Hematopoietic multipotent progenitor cell treated with erythropoietin and hydrocortisone succinate and interleukin-3 and kit ligand, for 17 days (in vitro differentiated cells): ENCODE measurements at regions not wholly inside any gene's neighbourhood (a gene's known extent, or its start where the extent isn't known, plus 50 kb on each side); places are given as distances from the start of the nearest gene placed in this dataset.

Source experiments
- DNase-seq: peaks from one replicate; pipeline ENCODE4 v3.0.0-alpha.2; 2015; ENCODE audit warnings: low spot score

GRCh38 chr1:87880098-87880760 lies 551.5 kb downstream of the LMO4 start:
- no peak for DNase-seq

GRCh38 chr1:87880764-87881163 lies 552.1 kb downstream of the LMO4 start:
- DNase-seq, result no peak

GRCh38 chr1:87883906-87884305 lies 555.2 kb downstream of the LMO4 start:
- DNase-seq, result no peak

DNA sequence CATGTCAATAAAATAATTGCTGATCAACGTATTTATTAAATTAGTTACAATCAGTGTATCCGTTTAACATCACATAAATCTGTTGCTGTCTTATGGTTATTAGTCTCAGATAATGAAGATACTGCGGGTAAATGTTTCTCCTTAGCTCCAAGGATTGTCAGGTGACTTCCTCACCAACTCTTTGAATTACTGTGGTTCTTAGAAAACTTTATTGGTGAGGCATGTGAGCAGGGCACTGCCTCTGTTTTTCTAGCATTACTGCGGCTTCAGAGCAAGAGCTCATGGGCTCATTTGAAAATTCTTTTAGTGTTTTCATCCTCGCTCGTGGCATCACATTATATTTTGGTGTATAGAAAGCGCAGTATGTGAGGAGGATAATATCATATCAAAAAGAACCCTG lies 555.9 kb downstream of the LMO4 start:
- no peak for DNase-seq

DNA sequence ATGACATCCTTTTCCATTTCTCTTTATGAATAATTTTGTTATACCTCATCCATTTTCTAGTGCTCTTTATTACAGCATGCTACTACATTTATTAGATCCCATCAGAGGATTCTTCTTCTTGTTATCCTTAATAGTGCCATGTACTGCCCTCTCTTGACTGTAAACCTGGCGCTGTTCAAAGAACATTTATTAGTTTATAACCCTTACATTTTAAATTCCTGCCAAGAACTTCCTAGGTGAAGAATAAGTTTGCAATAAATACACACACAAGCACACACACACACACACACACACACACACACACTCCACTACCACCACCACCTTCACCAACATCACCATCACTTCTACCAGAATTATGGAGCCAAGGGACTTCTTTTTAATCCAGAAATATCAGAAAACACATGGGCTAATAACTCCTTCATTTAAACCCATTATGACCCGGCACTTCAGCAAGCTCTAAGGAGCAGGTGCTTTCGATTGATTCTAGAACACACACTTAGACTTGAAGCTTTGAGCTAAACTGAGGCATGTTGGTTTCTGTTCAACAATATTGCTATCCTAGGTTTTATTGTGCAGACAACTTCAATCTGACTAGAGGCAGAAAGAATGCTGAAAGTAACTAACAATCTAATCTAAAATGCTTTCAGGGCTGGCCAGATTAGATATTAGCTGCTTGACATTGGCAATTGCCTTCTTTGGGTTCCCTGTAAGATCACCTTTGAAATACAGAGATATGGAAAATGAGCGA lies 556.8 kb downstream of the LMO4 start:
- DNase-seq, result no peak

DNA sequence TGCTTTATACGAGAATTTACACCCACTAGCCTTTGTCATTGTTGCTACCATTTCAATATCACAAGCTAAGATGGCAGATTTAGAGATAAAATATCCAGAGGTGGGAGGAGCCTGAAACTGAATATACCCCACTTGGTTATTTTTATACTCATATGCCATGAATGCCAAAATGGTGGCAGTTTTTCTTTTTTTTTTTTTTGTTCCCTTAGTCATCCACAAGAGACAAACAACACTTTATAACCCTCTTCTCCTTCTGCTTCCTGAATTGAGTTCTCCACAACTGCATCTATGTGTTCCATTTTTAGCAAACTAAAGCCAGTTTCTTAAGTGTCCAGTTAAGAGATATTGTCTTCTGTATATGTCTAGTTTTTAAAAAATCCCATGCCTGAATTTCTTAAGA lies 558.4 kb downstream of the LMO4 start:
- DNase-seq, result no peak

DNA sequence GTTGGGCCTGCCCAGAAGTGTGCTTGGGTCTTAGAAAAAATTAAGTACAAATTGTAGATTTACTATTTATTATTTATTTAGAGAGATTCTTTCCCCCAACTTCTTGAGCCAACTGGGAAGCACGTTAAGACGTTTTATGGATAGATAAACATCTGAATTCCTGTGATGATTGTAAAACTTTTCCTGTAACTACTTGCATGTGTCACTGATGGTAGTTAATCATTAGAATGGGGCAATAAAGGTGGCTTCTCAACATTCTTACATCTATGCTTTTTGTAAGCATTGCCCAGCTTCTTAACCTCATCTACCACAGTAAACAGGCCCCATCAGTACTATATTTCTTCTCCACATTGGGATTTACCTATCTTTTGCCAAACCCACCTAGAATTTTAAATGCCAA lies 559.8 kb downstream of the LMO4 start:
- no peak for DNase-seq

GRCh38 chr1:87894062-87894461 lies 565.4 kb downstream of the LMO4 start:
- DNase-seq, result no peak

DNA sequence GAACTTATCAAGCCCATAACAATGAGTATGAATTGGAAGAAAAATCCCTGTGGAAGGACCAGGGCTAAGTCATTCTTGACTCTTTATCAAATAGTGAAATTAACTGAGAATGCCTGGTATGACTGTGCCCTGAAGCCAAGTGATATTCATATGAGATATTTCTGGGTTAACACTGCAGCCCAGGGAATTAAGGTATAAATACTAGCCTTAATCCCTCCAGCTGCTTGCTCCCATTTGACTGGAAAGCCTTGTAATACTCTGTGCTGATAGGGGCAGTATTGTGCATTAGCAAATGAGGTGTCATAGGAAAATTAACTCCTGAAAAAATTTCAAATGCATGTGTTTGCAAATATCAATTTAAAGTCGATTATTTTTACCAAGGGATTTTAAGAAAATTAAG lies 568.8 kb downstream of the LMO4 start:
- no peak for DNase-seq

GRCh38 chr1:87898431-87898830 lies 569.8 kb downstream of the LMO4 start:
- no peak for DNase-seq

DNA sequence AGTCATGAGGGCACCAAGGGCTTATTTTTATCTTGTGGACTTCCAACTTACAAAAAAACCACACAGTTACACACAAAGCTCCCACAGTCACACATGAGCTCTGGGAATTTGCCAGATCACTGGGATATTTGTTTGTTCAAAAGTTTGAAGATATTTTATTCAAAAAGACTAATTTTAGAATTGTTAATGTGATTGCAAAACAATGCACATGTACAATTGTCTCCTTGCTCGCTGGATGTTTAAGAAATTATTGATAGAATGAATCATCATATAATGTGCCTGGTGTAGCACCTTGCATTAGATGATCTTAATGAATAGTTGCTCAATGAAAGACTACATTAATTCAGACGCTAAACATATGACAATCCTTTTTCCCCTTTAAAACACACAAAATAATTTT lies 570.3 kb downstream of the LMO4 start:
- no peak for DNase-seq

DNA sequence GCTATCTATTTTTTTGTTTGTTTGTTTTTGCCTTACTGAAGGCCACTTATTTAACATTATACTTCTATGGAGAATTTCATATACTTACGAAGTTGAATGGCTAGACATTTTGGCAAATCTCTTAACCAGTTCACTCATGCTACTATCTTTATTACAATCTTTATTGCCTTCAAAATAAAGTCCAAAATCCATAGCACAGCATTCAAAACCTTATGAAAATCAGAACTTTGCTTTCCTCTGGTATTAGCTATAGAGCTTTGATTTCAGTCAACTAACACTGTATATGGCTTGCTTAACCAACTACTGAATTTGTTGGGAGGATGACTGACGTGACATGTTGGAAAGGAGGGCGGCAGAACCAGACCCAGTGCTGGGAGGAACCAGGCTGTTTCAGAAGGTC lies 571.1 kb downstream of the LMO4 start:
- no peak for DNase-seq

GRCh38 chr1:87902830-87903229 lies 574.1 kb downstream of the LMO4 start:
- no peak for DNase-seq

DNA sequence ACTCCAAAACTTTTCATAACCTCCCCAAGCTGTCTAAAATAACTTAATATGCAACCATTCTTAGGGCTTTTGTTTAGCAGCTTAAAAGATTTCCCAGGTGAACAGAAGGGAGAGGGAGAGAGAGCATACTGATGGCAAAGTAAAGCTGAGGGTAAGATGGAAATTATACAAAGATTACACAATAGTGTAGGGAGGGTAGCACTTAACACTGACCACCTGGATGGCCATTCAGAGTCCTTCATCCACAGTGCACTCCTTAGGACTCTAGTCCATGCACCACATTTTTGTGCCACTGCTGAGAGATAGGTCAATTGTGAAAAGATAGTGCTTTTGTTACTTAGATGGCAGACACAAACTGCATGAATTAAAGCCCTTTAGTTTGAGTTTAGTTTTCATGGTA lies 574.6 kb downstream of the LMO4 start:
- DNase-seq, result no peak

DNA sequence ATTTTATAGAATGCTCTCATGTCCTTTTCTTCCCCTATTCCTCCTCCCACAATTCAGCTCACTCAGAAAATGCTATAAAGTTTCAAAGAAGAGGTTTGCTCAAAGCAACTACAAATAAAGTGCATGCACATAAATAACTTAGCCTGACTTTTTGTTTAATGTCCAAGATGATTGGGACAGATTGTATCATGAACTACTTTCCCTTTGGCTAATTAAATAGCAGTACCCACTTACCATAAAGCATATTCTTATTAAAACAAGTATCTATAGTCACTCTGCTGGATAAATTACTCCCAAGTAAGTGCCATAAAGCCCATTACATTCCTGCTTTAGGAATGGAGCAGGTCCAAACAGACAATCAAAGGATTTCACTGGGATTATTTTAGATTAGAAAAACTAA lies 576.0 kb downstream of the LMO4 start:
- no peak for DNase-seq

DNA sequence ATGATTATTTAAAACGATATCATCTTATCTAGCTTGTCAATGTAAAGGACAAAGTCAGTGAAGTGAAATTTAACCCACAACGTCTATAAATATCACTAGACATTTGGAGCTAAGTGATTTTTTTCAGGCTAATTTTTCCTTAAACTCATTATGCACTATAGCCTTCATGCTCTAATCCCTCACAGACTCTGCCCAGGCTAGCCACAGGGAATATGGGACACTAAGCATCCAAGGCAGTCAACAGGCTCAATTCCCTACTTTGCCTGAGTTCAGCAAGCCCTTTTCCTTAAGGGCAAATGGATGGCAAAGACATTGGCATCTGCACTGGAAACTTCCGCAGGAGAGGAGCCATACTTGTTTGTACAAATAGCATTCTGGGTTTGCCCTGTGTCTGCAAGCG lies 577.0 kb downstream of the LMO4 start:
- no peak for DNase-seq

DNA sequence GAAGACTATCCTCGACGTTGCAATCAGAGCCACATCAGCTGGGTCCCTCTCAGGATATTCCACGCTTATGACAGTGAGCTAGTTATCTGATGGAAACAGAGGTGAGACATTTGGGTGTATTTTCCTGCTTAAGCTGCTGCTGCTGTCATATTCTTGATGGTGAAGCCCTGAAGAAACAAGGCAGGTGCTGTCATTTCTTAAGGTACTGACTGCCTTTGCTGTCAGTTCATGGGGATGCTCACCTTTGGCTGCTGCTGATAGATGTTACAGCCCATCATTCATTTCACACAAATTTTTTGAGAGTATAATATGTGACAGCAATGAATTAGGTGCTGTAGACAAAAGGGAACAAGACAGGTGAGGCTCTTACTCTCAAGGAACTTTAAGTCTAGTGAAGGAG lies 577.4 kb downstream of the LMO4 start:
- no peak for DNase-seq

- no peak for DNase-seq
These were observed 584.7 kb downstream of the LMO4 start for GRCh38 chr1:87913361-87913760.

- DNase-seq, result no peak
These were observed 585.7 kb downstream of the LMO4 start for GRCh38 chr1:87914396-87914795.

GRCh38 chr1:87915771-87916170 lies 587.1 kb downstream of the LMO4 start:
- DNase-seq, result no peak

DNA sequence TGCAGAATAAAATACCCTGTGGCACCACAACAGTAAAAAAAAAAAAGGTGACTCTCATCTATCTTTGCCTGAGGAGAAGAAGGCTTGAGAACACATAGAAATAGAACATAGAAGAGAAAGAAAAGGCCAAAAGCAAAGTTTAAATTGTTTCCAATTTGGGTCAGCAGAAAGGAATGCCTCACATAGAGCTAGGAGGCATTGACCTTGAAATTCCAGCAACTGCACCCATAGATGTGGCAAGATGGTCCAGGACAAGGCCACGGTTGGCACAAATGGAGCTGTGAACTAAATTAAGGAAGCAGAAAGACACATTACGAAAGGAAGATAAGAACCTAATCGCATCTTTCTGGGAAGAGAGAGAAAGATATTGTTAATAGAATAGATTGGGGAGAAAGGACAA lies 588.3 kb downstream of the LMO4 start:
- DNase-seq, result no peak

DNA sequence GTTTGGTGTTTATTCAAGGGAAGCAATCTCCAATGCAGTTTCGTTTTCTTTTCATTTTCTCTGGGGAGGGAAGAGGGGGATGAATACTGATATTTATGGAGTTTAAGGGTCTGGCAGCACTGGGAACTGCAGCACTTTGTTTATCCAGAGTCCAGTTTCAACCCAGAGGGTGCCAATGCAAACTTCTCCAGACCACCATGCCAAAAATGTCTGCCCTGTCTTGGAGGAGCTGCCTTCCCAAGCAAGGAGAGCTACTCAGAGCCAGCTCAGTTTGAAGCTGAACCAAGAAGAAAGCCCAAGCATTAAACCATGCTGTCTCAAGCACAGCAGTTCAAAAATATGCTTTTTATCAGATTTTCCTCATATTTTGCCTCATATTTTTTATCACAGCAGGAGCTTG lies 589.7 kb downstream of the LMO4 start:
- DNase-seq, result no peak

DNA sequence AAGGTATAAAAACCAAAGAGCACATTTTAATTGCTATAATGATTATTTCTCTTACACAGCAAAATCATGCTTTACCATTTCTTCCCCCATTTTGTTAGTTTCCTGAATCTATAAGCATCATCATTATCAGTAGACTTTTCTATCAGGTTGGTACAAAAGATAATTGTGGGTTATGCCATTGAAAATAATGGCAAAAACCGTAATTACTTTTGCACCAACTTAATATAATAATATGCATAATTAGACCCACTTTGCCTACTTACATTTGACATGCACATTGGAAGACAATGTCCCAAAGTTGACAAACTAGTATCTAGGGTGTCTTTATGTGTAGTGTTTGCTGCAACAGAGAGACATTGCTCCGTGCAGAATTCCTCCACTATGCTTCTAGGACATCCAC lies 594.2 kb downstream of the LMO4 start:
- no peak for DNase-seq
